ENCODE measurements at regions not wholly inside any gene's neighbourhood (a gene's known extent, or its start where the extent isn't known, plus 50 kb on each side); places are given as distances from the start of the nearest gene placed in this dataset.
"Not testable (repeated sequence)": the region's sequence is repeated elsewhere in the genome, so short reads cannot be mapped to it uniquely, and the experiment has no call there.

GRCh38 chrX:13441608-13442007 lies 121.8 kb upstream of the ATXN3L start:
- H3K4me3 ChIP-seq (ENCODE audit: extremely low read depth in 1 of 4, insufficient read depth in 2 of 4, low read depth in 3 of 4, low read length in 4 of 4); H3K79me1 ChIP-seq (ENCODE audit: low read depth, low read length); POLR2A ChIA-PET (ENCODE audit: partially characterized antibody): not testable (repeated sequence)

More at GRCh38 chrX:13441608-13442007, 121.8 kb upstream of the ATXN3L start:
- H2AK5ac ChIP-seq (ENCODE audit: low read depth, low read length); H4K8ac ChIP-seq (ENCODE audit: extremely low read depth, insufficient read depth, low read length); H4K91ac ChIP-seq (replicated peaks; ENCODE audit: insufficient read length, low read length); H3K79me2 ChIP-seq (ENCODE audit: control insufficient read depth in 1 of 2, insufficient read depth in 2 of 2, low read length in 2 of 2); H3K23me2 ChIP-seq (ENCODE audit: low read depth, low read length); H3K14ac ChIP-seq (ENCODE audit: insufficient read length); FAIRE-seq; H3K56ac ChIP-seq (replicated peaks; ENCODE audit: insufficient read length, low read depth, low read length); H3K27me3 ChIP-seq (replicated peaks in 1 of 4; ENCODE audit: control insufficient read depth in 3 of 4, extremely low read depth in 1 of 4, insufficient read depth in 3 of 4, low read length in 3 of 4); H2BK120ac ChIP-seq (replicated peaks; ENCODE audit: low read depth, low read length); DNase-seq (ENCODE audit: low read depth in 1 of 2, low spot score in 2 of 2); H3K4ac ChIP-seq (replicated peaks; ENCODE audit: insufficient read length, low read depth, low read length); CTCF ChIA-PET (ENCODE audit: partially characterized antibody); H3K4me1 ChIP-seq (replicated peaks in 1 of 4; ENCODE audit: control insufficient read depth in 3 of 4, insufficient read depth in 4 of 4, low read length in 3 of 4); H2AFZ ChIP-seq (ENCODE audit: low read length); H3K23ac ChIP-seq (ENCODE audit: insufficient read length); H3K27ac ChIP-seq (ENCODE audit: low read depth, low read length); H2BK12ac ChIP-seq (ENCODE audit: low read depth, low read length); H3K9me3 ChIP-seq (ENCODE audit: insufficient read depth in 2 of 2, low read depth in 1 of 2, low read length in 1 of 2); H2BK20ac ChIP-seq (ENCODE audit: low read length); H2BK5ac ChIP-seq (ENCODE audit: low read depth, low read length); H3K9ac ChIP-seq (replicated peaks in 1 of 4; ENCODE audit: extremely low read depth in 1 of 4, low read depth in 3 of 4, low read length in 3 of 4); H3K36me3 ChIP-seq (ENCODE audit: control insufficient read depth in 2 of 4, insufficient read depth in 4 of 4, low read length in 3 of 4); H4K5ac ChIP-seq (ENCODE audit: insufficient read length, low read depth, low read length); H3K4me2 ChIP-seq (ENCODE audit: insufficient read depth in 1 of 2, low read depth in 2 of 2, low read length in 2 of 2); H4K20me1 ChIP-seq (replicated peaks in 1 of 2; ENCODE audit: control insufficient read depth in 1 of 2, insufficient read depth in 2 of 2, low read length in 2 of 2); H3K18ac ChIP-seq (ENCODE audit: extremely low read depth, low read length); H2BK15ac ChIP-seq (ENCODE audit: low read length): not testable (repeated sequence)
- 100% methylated on average over 3 of the region's 5 CpGs; no CpG with 5 or more reads in 1 of the 2 experiments for WGBS, 2 experiments (ENCODE audit: extremely low coverage in 1 of 2, insufficient coverage in 1 of 2, insufficient read length in 1 of 2, insufficient replicate concordance in 2 of 2, low coverage in 1 of 2, low lambda C conversion rate in 2 of 2, missing lambda C conversion rate in 1 of 2)

Measured in H1 (cell line).